Body of pancreas (tissue), 4 donors: ENCODE measurements at regions not wholly inside any gene's neighbourhood (a gene's known extent, or its start where the extent isn't known, plus 50 kb on each side); places are given as distances from the start of the nearest gene placed in this dataset.
"Not testable (repeated sequence)": the region's sequence is repeated elsewhere in the genome, so short reads cannot be mapped to it uniquely, and the experiment has no call there.

ENCODE experiments used
- ATAC-seq: fragments of 150-250 bp; one replicate; pipeline ENCODE4 v1.9.1; 2016
- DNase-seq, 4 donors: peaks; one replicate each; pipeline ENCODE4 v3.0.0-alpha.2; 2019
- H3K27ac ChIP-seq, 4 donors: fragments of 200-600 bp; sonication (generic); 1 replicate in 3 of 4; 2 replicates in 1 of 4; pipeline versions ENCODE4 v1.5.1 to v1.6.1; 2016 to 2019; ENCODE audit warnings: mild to moderate bottlenecking in 1 of 4, mixed read lengths in 1 of 4, moderate library complexity in 1 of 4
- H3K27me3 ChIP-seq, 2 donors: fragments of 200-600 bp; sonication (generic); one replicate each; pipeline ENCODE4 v1.6.0; 2016; ENCODE audit warnings: mild to moderate bottlenecking in 1 of 2
- H3K36me3 ChIP-seq, 2 donors: fragments of 200-600 bp; sonication (generic); replicated peaks in 1 of 2; 2 replicates each; pipeline ENCODE4 v1.5.1; 2016; ENCODE audit warnings: low read depth in 2 of 2; ENCODE audit not compliant: insufficient read depth in 1 of 2
- H3K4me1 ChIP-seq: fragments of 200-600 bp; sonication (generic); one replicate; pipeline ENCODE4 v1.6.0; 2016
- H3K4me3 ChIP-seq, 2 donors: fragments of 200-600 bp; sonication (generic); 1 replicate in 1 of 2; 2 replicates in 1 of 2; pipeline ENCODE4 v1.5.1; 2016 to 2019
- H3K9me3 ChIP-seq, 3 donors: fragments of 200-600 bp; sonication (generic); 1 replicate in 2 of 3; 2 replicates in 1 of 3; pipeline ENCODE4 v1.5.1; 2016
- POLR2A ChIP-seq, 3 donors: fragments of 450-650 bp; IDR thresholded peaks; one replicate each; pipeline ENCODE4 v1.6.1; 2016; ENCODE audit warnings: antibody characterized with exemption in 3 of 3, mild to moderate bottlenecking in 2 of 3
- WGBS, 2 donors: methylation state at CpG; one replicate each; pipeline ENCODE4 v1.1.5; 2017; 5-methylcytosine and 5-hydroxymethylcytosine counted together
- intact Hi-C: fragments of 100-400 bp; cut with DNase I; formaldehyde crosslinking; loops from one replicate; pipeline ENCODE4 v1.15.1; 2023
- TF ChIP-seq, protein P1 (sequence below), 7 experiments: fragments of 450-650 bp in 4 of 7; fragments of 200-600 bp in 3 of 7; sonication (generic) in 3 of 7; IDR thresholded peaks; one replicate each; pipeline ENCODE4 v1.5.1; 2016 to 2019; ENCODE audit warnings: antibody characterized with exemption in 7 of 7

- Histone ChIP-seq H3K36me3 (no peaks in the 10 kb centered on the region), H3K9me3 (no peaks in the 10 kb centered on the region), H3K27me3 (no peaks in the 10 kb centered on the region), H3K4me3 (no peak overlapping the region), H3K27ac (no peak overlapping the region), H3K4me1 (no peaks in the 10 kb centered on the region)
- DNase-seq (no peak), ATAC-seq (no peak)
- intact Hi-C loops, result no loop called here
- no peak for TF ChIP-seq POLR2A (IDR thresholded peaks at IDR 0.05)
- TF ChIP-seq, protein P1, sequence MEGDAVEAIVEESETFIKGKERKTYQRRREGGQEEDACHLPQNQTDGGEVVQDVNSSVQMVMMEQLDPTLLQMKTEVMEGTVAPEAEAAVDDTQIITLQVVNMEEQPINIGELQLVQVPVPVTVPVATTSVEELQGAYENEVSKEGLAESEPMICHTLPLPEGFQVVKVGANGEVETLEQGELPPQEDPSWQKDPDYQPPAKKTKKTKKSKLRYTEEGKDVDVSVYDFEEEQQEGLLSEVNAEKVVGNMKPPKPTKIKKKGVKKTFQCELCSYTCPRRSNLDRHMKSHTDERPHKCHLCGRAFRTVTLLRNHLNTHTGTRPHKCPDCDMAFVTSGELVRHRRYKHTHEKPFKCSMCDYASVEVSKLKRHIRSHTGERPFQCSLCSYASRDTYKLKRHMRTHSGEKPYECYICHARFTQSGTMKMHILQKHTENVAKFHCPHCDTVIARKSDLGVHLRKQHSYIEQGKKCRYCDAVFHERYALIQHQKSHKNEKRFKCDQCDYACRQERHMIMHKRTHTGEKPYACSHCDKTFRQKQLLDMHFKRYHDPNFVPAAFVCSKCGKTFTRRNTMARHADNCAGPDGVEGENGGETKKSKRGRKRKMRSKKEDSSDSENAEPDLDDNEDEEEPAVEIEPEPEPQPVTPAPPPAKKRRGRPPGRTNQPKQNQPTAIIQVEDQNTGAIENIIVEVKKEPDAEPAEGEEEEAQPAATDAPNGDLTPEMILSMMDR (IDR thresholded peaks at IDR 0.05), result no peak
- 89 to 91% methylated on average over 3 of the region's 3 CpGs for WGBS, 2 donors
Observed at GRCh38 chr6:11889572-11889971, 111.0 kb upstream of the ADTRP start.

DNA sequence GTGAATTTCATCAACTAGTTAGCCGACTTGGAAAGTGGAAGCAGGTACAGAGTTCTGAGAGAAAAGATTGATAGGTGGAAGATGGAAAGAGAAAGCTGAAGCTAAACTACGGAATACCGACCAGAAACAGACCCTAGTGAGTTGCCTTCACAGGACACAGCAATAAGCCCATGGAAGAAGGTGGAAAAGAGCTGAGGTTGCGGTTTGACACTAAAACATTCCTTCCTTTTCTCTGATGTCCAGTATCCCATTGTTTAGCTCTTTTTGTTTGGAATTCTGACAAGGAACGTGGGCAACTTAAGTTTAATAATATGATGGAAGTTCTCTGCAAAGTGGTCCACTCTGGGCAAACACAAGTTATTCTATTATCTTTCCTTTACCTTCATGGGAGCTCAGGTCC is 110.1 kb upstream of the ADTRP start:
- no peak for ATAC-seq
- intact Hi-C loops, result no loop called here
- TF ChIP-seq, protein P1 (IDR thresholded peaks at IDR 0.05), result no peak
- TF ChIP-seq POLR2A (IDR thresholded peaks at IDR 0.05), result no peak
- Histone ChIP-seq H3K9me3 (no peaks in the 10 kb centered on the region), H3K27me3 (no peaks in the 10 kb centered on the region), H3K4me3 (no peak overlapping the region), H3K27ac (no peak overlapping the region), H3K36me3 (no peaks in the 10 kb centered on the region), H3K4me1 (no peaks in the 10 kb centered on the region)
- DNase-seq, result no peak
- 90 to 95% methylated on average over 5 of the region's 5 CpGs for WGBS, 2 donors

DNA sequence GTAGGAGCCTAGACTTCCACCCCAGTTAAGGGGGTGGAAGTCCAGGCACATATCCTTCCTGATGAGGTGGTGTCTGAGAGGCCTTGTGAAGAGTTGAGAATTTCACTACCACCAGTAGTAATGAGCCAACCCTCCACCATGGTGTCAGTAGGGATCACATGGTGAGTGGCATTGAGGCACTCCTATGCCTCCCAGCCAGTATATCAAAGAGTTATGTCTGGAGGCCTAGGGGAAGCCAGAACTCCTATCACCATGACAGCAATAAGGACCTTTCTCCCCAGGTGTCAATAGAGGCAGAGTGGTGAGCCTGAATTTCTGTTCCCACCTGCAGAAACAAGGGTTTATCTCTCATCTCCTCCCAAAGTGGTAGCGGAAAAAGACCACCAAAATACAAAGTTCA is 106.6 kb upstream of the ADTRP start:
- H3K36me3 ChIP-seq, result no peaks in the 10 kb centered on the region
- DNase-seq (no peak), ATAC-seq (no peak)
- no peaks in the 10 kb centered on the region for H3K9me3 ChIP-seq
- no peaks in the 10 kb centered on the region for H3K27me3 ChIP-seq
- H3K4me3 ChIP-seq, result no peak overlapping the region
- intact Hi-C loops, result no loop called here
- no peaks in the 10 kb centered on the region for H3K4me1 ChIP-seq
- TF ChIP-seq POLR2A (IDR thresholded peaks at IDR 0.05), result no peak
- TF ChIP-seq, protein P1 (IDR thresholded peaks at IDR 0.05), result no peak
- H3K27ac ChIP-seq, result no peak overlapping the region
- WGBS, 2 donors, result 95 to 100% methylated on average over 1 of the region's 1 CpG

- H3K36me3 ChIP-seq, ATAC-seq, intact Hi-C loops, H3K4me1 ChIP-seq, H3K4me3 ChIP-seq, H3K27ac ChIP-seq, H3K27me3 ChIP-seq, H3K9me3 ChIP-seq, DNase-seq: not testable (repeated sequence)
- WGBS, 2 donors, result 86 to 90% methylated on average over 2 of the region's 2 CpGs
Observed at GRCh38 chr6:11883471-11883870, 104.9 kb upstream of the ADTRP start.

- H3K27ac ChIP-seq, ATAC-seq, H3K36me3 ChIP-seq, H3K9me3 ChIP-seq, intact Hi-C loops, H3K27me3 ChIP-seq, DNase-seq, H3K4me3 ChIP-seq, H3K4me1 ChIP-seq: not testable (repeated sequence)
- 95 to 97% methylated on average over 4 of the region's 4 CpGs for WGBS, 2 donors
Observed at GRCh38 chr6:11880156-11880555, 101.6 kb upstream of the ADTRP start.

- 74 to 84% methylated on average over 3 of the region's 3 CpGs for WGBS, 2 donors
- ATAC-seq (no peak), DNase-seq (no peak)
- Histone ChIP-seq H3K27ac (no peak overlapping the region), H3K36me3 (no peaks in the 10 kb centered on the region), H3K27me3 (no peaks in the 10 kb centered on the region), H3K4me1 (peaks cover 20% of the 10 kb centered on the region), H3K9me3 (no peaks in the 10 kb centered on the region), H3K4me3 (no peak overlapping the region)
- TF ChIP-seq, protein P1 (IDR thresholded peaks at IDR 0.05), result no peak
- TF ChIP-seq POLR2A (IDR thresholded peaks at IDR 0.05), result no peak
- intact Hi-C loops, result no loop called here
Observed at GRCh38 chr6:11878735-11879134, 100.1 kb upstream of the ADTRP start.
